ENCODE measurements at regions not wholly inside any gene's neighbourhood (a gene's known extent, or its start where the extent isn't known, plus 50 kb on each side); places are given as distances from the start of the nearest gene placed in this dataset.

DNA sequence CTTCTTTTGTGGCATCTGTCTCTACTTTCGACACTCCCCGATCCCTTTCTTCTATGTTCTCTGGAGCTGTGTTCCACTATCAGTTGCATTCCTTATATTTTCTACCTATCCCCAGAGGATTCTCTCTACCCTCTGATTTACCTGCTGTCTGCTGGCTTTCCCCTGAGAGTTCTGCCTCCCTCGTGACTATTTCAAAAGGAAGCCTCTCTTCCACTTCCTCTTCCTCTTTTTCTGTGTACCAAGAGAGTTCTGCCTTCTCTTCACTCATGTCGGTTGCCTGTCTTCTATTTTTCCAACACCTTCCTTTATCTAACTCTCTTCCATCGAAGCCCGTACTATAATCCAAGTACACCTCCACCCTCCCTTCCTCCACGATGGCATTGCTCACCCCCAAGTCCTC, 631.7 kb downstream of the SMARCA1 start:
- TF ChIP-seq CTCF (conservative IDR thresholded peaks at IDR 0.05 in 1 of 2, IDR thresholded peaks at IDR 0.05 in 1 of 2; ENCODE audit: extremely low read depth in 1 of 2, insufficient read depth in 1 of 2, low read depth in 1 of 2, low read length in 2 of 2) (no peak), EZH2 (IDR thresholded peaks at IDR 0.05; ENCODE audit: borderline replicate concordance, low read length) (no peak)
